ENCODE measurements at regions not wholly inside any gene's neighbourhood (a gene's known extent, or its start where the extent isn't known, plus 50 kb on each side); places are given as distances from the start of the nearest gene placed in this dataset.

DNA sequence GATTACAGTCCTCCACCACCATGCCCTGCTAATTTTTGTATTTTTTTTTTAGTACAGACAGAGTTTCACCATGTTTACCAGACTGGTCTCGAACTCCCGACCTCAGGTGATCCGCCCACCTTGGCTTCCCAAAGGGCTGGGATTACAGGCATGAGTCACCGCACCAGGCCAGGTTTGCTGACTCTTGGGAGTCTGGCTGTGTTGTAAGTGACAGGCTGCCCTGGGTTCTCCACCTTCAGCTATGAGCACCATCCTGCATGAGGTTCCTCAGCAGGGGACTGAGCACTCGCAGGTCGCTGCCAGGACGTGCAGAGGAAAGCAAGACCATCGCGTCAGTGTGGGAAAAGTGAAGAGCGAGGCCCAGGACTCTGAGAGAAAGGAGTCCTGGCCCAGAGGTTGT lies 112.6 kb upstream of the NDUFV2 start:
- no peak for TF ChIP-seq CTCF (IDR thresholded peaks at IDR 0.05; ENCODE audit: poor library complexity)
- TF ChIP-seq EZH2 (IDR thresholded peaks at IDR 0.05; ENCODE audit: borderline replicate concordance) = no peak
- TF ChIP-seq EZH2phosphoT487 (IDR thresholded peaks at IDR 0.05; ENCODE audit: low read depth, severe bottlenecking, unreplicated experiment) = no peak

Data from hepatocyte (in vitro differentiated cells).